ENCODE measurements at regions not wholly inside any gene's neighbourhood (a gene's known extent, or its start where the extent isn't known, plus 50 kb on each side); places are given as distances from the start of the nearest gene placed in this dataset.
"Not testable (repeated sequence)": the region's sequence is repeated elsewhere in the genome, so short reads cannot be mapped to it uniquely, and the experiment has no call there.

GRCh38 chr1:148264374-148265276 lies 112.5 kb upstream of the NBPF11 start:
- no peak for ATAC-seq
- peak; percentile 30 for DNase-seq

- ATAC-seq (no peak), DNase-seq (no peak)
Observed at GRCh38 chr1:148263906-148264255, 111.8 kb upstream of the NBPF11 start.

DNA sequence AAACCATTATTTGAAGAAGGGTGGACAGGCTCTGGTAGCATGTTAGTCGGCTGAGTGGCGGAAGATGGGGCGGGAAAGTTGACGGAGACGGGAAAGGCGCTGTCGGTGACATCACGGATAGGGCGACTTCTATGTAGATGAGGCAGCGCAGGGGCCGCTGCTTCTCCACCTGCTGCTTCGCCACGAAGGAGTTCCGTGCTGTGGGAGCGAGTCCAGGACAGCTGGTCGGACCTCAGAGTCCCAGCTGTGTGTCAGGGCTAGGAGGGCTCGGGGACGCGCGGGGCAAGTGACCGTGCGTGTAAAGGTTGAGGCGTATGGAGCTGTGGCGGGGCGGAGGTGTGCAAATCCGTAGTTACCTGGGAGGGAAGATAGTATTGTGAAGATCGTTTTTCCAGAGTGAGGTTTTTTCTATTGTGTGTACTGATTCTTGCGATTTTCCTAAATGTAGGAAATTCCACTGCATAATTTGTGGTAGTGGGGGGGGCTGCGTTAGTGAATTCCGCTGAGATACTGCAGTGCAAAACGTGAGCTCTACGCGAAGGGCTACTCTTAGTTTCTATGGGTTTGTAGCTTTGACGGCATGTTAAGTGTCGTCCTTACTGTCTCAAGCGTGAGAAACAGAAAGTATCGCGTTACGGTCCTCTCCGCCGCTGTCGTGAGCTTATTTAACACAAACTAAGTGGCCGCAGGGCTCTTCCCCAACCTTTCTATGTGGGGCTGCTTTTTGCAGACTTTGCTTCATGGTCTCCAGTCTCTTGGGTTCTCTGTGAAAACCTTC lies 111.2 kb upstream of the NBPF11 start:
- peak; percentile 90 for ATAC-seq
- DNase-seq: peak; percentile 75

- not testable (repeated sequence) for ATAC-seq
Observed at GRCh38 chr1:148261684-148262083, 109.6 kb upstream of the NBPF11 start.

DNA sequence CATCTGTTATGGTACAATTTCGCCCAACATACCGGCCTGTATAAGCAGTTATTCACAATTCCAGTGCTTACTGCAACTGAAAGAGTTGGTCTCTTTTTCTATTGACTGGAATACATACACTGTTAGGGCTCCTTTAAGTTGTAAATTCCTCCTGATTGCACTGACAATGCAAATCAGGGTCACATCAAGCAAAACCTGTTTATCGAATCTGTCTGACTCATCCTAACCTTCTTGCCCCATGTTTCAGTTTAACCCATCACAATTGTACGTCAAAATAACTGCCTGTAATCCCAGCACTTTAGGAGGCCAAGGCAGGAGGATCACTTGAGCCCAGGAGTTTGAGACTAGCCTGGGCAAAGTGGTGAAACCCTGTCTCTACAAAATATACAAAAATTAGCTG lies 105.8 kb upstream of the NBPF11 start:
- ATAC-seq, DNase-seq: not testable (repeated sequence)

More at GRCh38 chr1:148261684-148262083, 109.6 kb upstream of the NBPF11 start:
- DNase-seq: not testable (repeated sequence)

GRCh38 chr1:148254611-148255429 lies 102.7 kb upstream of the NBPF11 start:
- DNase-seq (peak; percentile 28), ATAC-seq (peak; percentile 57)

DNA sequence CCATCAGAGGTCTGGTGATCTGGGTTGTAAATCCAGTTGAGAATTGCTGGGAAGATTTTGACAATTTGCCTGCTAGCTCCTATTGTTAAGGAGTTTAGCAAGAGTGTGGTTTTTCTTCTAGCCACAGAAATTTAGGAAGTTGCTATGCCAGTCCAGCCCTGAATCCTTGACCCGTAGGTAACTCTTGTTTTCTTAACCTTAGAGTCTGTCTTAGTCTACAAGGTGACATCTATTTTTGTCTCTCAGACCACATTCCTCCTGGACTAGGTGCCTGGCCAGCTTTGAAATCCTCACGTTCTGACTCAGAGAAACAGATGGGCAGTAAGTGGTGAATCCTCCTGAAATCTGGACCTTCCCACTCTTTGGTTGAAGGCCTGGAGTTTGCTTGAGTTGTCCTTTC lies 101.7 kb upstream of the NBPF11 start:
- not testable (repeated sequence) for DNase-seq, ATAC-seq

DNA sequence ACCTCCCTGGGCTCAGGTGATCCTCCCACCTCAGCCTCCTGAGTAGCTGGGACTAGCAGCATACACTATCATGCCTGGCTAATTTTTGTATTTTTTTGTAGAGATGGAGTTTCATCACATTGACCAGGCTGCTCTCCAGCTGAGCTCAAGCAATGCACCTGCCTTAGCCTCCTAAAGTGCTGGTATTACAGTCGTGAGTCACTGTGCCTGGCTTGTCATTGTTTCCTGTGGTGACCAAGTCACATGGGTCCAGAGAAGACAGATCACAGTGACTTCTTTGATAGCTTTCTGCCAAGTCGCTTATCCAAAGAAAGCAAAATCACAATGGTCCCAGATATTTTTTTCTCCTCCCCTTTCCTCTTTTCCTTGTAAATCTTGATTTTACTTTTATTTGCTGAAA lies 96.7 kb upstream of the NBPF11 start:
- DNase-seq: not testable (repeated sequence)
- ATAC-seq: peak; percentile 97

GRCh38 chr1:148246258-148246861 lies 94.3 kb upstream of the NBPF11 start:
- not testable (repeated sequence) for ATAC-seq, DNase-seq

- not testable (repeated sequence) for DNase-seq, ATAC-seq
Observed at GRCh38 chr1:148245843-148246242, 93.8 kb upstream of the NBPF11 start.

GRCh38 chr1:148245443-148245842 lies 93.4 kb upstream of the NBPF11 start:
- not testable (repeated sequence) for DNase-seq, ATAC-seq

- ATAC-seq, DNase-seq: not testable (repeated sequence)
Observed at GRCh38 chr1:148233250-148233649, 81.2 kb upstream of the NBPF11 start.

- ATAC-seq, DNase-seq: not testable (repeated sequence)
Observed at GRCh38 chr1:148228846-148229245, 76.8 kb upstream of the NBPF11 start.

GRCh38 chr1:148222399-148223159 lies 70.5 kb upstream of the NBPF11 start:
- not testable (repeated sequence) for ATAC-seq, DNase-seq

- not testable (repeated sequence) for ATAC-seq, DNase-seq
Observed at GRCh38 chr1:148221593-148221992, 69.5 kb upstream of the NBPF11 start.

DNA sequence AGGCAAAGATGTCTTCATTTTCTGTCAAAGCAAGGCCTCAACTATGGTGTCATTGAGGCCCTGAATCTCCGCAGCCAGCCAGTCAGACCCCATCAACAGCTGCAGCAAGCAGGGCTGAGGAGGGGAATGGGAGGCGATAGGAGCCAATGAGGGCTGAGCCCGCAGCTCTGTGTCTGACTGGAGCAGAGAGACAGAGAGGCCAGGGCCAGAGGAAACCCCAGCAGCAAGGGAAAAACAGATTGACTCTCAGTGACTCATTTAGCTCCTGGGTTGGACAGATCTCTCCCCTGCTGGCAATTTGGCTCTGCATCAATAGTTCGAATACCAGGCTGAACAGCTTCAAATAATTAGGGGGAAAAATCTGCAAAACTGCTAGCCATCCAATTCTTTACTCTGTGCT lies 67.1 kb upstream of the NBPF11 start:
- ATAC-seq: not testable (repeated sequence)

DNA sequence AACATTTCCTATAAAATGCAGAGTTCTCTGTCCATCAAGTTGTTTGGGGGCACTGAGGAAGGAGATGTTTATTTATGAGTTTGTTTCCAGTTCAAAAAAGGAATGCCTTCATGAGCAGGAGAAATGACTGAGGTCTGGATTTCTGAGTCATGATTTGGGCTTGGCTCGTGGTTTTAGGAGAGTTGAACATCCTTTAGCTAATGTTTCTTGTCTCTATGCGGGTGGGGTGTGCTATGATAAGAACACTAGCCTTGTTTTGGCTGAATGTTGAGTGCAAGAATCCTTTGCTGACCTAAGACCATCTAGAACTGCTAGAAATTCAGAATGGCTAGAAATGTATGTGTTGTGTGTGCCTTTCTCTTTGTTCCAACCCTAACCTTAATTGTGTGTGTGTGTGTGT lies 59.1 kb upstream of the NBPF11 start:
- not testable (repeated sequence) for DNase-seq, ATAC-seq

More for the DNA sequence above, 67.1 kb upstream of the NBPF11 start:
- not testable (repeated sequence) for DNase-seq

- DNase-seq, ATAC-seq: not testable (repeated sequence)
Observed at GRCh38 chr1:148210624-148211023, 58.5 kb upstream of the NBPF11 start.

DNA sequence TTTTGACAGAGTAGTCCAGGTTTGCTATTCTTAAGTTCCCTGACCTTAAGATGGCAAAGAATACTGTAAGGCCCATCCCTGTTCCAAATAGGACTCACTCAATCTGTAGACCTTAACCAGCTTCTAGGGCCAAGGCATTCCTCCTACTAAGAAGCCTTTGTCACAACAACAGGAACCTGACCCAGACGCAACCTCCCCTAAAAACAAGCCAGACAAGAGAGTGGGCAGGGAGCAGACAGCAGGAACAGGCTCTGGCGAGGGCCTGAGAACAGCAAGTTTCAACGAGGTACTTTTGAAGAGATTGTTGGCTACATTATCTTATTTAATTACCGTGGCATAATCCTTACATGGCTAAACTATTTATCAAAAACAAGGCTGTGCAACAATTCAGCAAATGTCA lies 58.1 kb upstream of the NBPF11 start:
- DNase-seq, ATAC-seq: not testable (repeated sequence)

GRCh38 chr1:148202013-148202412 lies 49.9 kb upstream of the NBPF11 start:
- DNase-seq, ATAC-seq: not testable (repeated sequence)

Data from stimulated activated naive CD8-positive, alpha-beta T cell treated with anti-CD3 and anti-CD28 coated beads, Interleukin-15, Interleukin-2, amounts not matched to agents 100 U/mL and 50 U/mL, for 24 hours (primary cell).